AML-193 (cell line): ENCODE measurements at regions not wholly inside any gene's neighbourhood (a gene's known extent, or its start where the extent isn't known, plus 50 kb on each side); places are given as distances from the start of the nearest gene placed in this dataset.
"Not testable (repeated sequence)": the region's sequence is repeated elsewhere in the genome, so short reads cannot be mapped to it uniquely, and the experiment has no call there.

Experiments
- DNase-seq, 2 experiments: peaks; one replicate each; lab custom pipeline; 2025; lab: John Stamatoyannopoulos, UW

DNA sequence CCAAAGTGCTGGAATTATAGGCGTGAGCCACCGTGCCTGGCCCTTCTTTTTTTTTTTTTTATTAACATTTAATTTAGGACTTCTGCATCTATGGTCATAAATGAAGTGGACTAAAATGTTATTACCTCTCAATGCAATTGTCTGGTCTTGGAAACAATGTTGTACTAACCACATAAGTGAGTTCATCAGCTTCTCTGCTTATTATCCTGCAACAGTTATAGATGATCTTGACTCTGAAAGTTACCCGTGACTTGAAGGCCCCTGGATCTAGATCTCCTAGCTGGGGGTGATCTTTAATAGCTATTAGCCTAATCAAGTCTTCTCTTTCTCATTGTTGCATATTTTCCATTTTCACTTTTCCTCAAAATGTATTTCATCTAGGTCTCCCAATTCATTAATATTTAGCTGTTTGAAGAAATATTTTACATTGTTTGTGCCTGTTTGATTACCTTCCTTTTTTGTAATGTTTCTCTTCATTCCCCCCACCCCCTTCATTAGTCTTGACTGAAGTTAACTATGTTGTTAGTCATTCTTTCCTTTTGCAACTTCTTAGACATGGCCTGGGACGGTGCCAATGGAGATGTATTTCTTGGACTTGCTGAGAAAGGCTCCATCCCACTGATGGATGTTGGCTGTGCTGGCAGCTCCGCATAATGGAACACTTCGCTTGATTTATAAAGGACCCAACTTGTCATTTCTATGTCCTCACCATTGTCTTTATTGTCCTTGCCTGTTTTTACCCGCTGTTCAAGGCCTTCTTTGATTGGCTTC is 141.6 kb upstream of the RIOK3 start:
- peak in 1 of 2 experiments; percentile 15 for DNase-seq

DNA sequence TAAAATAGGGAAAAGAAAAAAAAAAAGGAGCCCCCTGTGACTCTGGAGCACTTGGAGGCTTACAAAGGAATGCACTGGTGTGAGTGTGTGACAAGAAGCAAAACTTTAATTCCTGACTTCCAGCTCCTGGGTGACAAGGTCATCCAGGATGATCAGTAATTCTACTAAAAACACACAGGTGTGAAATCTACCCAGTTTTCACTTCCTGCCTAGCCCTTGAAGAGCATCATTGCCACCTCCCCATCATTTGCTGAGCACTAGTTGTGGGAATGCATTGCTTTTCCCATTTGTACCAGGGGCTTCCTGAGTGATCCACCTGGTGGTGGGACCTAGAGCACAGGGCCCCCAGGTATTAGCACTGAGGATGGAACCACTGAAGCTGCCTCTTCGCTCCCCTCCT is 139.7 kb upstream of the RIOK3 start:
- DNase-seq = no peak

- DNase-seq = no peak
Measured at GRCh38 chr18:23314672-23315071, 138.4 kb upstream of the RIOK3 start.

GRCh38 chr18:23316316-23316715 is 136.8 kb upstream of the RIOK3 start:
- DNase-seq = no peak

DNA sequence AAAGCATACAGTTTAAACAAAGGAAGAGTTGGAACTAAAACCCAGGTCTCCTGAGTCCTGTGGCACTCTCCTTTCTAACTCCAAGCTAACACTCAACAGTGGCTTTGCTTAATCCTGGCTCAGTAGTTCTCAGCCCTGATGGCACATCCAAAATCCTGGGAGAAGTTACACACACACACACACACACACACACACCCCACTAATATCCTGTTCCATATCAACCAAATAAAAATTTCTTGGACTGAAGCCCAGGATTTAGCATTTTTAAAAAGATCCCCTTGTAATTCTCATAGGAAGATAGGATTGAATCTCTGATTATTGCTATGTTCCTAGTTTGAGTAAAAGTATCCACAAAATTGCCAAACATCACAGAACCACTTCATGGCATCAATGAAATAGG is 136.1 kb upstream of the RIOK3 start:
- DNase-seq = no peak

GRCh38 chr18:23317975-23318675 is 135.0 kb upstream of the RIOK3 start:
- DNase-seq = no peak

- no peak for DNase-seq
Measured at GRCh38 chr18:23320709-23321236, 132.3 kb upstream of the RIOK3 start.

DNA sequence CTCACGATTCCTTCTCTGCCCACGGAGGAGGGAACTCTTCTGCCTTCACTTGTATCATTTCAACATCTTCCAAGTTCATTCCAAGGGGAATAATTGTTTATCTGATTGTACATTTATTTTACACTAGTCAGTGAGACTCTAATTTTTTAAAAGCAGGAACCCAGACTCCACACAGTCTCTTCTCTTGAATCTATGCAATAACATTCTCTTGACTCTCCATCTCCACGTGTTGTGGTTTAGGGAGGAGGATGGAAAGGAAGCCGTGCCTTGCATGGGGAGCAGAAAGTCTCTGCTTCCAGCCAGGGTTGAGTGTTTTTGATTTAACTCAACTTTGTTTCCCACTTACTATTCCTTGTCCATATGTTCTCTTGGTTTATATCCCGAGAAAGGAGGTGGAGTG is 131.1 kb upstream of the RIOK3 start:
- DNase-seq = no peak

GRCh38 chr18:23324056-23324811 is 128.9 kb upstream of the RIOK3 start:
- DNase-seq = no peak

DNA sequence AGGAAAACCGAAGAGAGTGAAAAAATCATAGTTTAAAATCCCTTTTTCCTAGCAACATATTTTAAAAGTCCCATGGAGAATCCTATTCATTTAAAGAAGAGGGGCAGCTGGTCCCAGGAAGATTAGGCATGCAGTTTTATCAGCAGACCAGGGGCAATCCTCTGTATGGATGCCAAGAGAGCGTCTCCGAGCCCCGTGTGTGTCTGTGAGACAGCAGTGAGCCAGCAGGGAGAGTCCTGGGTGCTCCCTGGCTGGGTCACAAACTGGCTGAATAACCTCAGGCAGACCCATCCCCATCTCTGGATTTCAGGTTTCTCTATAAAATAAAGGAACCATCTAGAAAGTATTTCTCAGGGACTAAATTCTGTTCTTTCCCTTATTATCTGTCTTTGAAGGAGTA is 128.2 kb upstream of the RIOK3 start:
- no peak for DNase-seq

GRCh38 chr18:23329671-23330070 is 123.4 kb upstream of the RIOK3 start:
- not testable (repeated sequence) for DNase-seq

DNA sequence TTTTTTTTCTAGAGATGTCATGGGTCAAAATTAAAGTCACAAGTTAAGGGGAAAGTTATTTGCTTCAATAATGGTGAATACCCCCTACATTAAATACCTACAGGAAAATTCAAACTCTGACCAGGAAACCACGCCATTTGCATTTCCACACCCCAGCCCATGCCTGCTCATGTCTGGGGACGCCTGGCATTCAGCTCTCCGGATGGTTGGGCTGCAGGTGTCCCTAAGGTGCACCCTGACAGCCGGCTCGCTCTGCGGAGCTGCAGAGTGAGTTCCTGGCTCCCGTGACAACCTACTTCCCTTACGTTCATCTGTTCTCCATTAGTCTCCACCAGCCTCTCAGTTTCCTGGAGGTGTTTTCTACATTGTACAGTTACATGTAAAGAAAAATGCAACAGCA is 122.7 kb upstream of the RIOK3 start:
- no peak for DNase-seq

DNA sequence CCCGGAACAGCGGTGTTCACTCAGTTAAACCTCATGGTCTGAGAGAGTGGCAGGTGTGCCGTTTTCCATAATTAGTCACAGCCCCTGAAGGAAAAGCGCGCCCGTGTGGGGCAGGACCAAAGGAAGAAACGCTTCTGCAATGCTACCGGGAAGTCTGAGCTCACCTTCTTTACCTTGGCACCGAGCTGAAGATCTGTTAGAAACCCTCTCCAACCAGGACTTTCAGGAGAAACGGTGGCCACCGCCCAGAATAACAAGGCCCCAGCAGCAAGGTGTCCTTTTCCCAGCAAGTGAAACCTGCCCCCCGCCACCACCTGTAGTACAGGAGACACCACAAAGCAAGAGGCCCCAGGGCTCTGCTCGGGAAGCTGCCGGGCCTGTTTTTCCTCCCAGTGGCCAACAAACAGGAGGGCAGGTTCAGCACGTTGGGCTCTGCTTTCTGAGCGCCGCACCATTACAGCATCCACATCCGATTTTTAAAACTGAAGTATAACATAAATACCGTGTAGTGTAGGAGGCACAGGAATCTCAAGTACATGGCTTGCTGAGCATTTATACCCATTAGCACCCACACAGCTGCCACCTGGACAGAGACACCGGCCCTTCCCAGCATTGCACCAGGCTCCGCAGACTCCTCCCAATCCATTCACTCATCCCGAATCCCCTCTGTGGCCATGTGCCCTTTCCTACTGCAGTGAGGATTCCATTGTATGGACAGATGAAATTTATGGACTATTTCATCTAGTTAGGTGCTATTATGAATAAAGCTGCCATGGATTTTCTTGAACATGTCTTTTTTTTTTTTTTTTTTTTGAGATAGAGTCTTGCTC is 121.8 kb upstream of the RIOK3 start:
- no peak for DNase-seq

GRCh38 chr18:23332356-23332755 is 120.7 kb upstream of the RIOK3 start:
- DNase-seq = no peak

DNA sequence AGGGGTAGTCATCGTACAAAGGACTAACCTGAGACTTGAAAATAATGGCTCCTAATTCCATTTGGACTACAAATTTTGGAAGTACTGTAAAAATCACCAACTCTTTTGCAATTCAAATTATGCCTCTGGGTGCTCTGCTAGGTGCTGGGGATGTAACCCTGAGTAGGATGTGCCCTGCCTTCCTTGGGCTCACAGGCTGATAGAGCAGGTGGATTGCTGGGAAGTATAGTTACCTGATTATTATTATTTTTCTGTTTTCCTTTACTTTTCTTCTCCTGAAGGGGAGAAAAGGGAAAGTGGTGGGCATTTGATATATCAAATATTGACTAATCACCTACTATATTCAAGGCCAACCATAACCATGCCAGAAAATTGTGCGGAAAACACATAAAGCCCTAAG is 119.3 kb upstream of the RIOK3 start:
- DNase-seq = no peak

DNA sequence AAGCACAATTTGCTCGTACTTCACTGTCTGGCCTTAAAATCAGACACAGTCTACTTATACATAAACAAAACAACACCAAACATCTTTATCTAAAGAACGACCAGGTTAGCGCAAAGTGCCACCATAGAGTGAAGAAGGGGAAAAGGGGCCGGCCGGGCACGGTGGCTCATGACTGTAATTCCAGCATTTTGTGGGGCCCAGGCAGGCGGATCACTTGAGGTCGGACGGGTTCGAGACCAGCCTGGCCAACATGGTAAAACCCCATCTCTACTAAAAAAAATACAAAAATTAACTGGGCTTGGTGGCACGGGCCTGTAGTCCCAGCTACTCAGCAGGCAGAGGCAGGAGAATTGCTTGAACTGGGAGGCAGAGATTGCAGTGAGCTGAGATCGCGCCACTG is 118.5 kb upstream of the RIOK3 start:
- DNase-seq = no peak

DNA sequence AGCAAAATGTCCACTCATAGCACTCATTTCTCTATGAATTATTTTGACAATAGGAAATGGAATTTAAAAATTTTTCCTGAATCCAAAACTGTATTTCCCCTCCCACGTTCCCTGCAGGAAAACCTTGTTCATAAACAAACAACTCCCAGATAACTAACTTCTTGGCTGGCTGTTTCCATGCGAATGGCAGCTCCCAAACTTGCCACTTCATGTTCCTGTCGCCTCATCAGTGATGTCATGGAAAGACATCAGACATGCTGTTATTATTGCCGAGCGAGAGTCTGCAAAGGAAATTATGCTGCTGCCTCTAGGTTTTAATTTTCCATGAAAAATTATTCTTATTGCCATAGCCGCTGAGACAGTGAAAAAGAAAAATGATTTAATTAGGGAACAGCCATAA is 117.0 kb upstream of the RIOK3 start:
- no peak for DNase-seq

- no peak for DNase-seq
Measured at GRCh38 chr18:23337599-23338444, 115.3 kb upstream of the RIOK3 start.

GRCh38 chr18:23340661-23341060 is 112.4 kb upstream of the RIOK3 start:
- DNase-seq = no peak

DNA sequence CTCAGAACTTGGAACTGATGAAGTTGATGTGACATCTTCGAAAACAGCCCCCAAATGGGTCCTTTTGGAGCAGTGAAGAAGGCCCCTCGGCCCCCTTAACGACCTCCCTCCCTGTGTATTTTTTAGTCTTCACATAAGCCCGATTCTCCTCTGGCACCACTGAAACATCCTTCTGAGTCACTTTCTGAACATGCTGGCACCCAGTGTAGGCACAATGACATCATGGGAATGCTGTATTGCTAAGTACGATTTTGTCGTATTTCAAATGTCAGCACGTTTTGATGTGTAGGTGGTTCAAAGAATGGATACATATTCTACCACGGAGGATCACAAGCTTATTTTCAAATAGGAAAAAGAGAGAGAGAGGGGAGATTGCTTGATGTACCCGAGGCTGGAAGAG is 111.7 kb upstream of the RIOK3 start:
- DNase-seq = no peak

GRCh38 chr18:23341983-23342382 is 111.1 kb upstream of the RIOK3 start:
- DNase-seq = no peak
